Colonic mucosa (tissue), 4 donors: ENCODE measurements at regions not wholly inside any gene's neighbourhood (a gene's known extent, or its start where the extent isn't known, plus 50 kb on each side); places are given as distances from the start of the nearest gene placed in this dataset.
A peak's percentile ranks its signal among the peaks of the same experiment; 100 is the strongest.

Source experiments
- DNase-seq: peaks from one replicate; pipeline ENCODE4 v3.0.0-alpha.2; 2020
- H3K27ac ChIP-seq: fragments of 200-600 bp; one replicate; pipeline ENCODE4 v1.8.0; 2021
- H3K27me3 ChIP-seq: fragments of 200-600 bp; one replicate; pipeline ENCODE4 v1.8.0; 2021
- H3K36me3 ChIP-seq: fragments of 200-600 bp; one replicate; pipeline ENCODE4 v1.8.0; 2021
- H3K4me1 ChIP-seq: fragments of 200-600 bp; one replicate; pipeline ENCODE4 v1.8.0; 2021; ENCODE audit warnings: mild to moderate bottlenecking
- H3K4me3 ChIP-seq: fragments of 200-600 bp; one replicate; pipeline ENCODE4 v1.8.0; 2021
- H3K9ac ChIP-seq, 2 donors: one replicate each; pipeline ENCODE4 v1.7.0; 2013; ENCODE audit warnings: control low read depth in 2 of 2, low read depth in 2 of 2, low read length in 2 of 2
- H3K9me3 ChIP-seq: fragments of 200-600 bp; one replicate; pipeline ENCODE4 v1.8.0; 2021
- intact Hi-C: fragments of 100-400 bp; cut with DNase I; formaldehyde crosslinking; loops from one replicate; pipeline ENCODE4 v1.14.1; 2022
- TF ChIP-seq, protein P1 (sequence below): fragments of 200-600 bp; IDR thresholded peaks from one replicate; pipeline ENCODE4 v1.8.0; 2022; ENCODE audit warnings: antibody characterized with exemption, mild to moderate bottlenecking
- donor health status: healthy.
- donor health status: DM: no; HTN: no; CAD: no.
- donor health status: DM: no; HTN: no; CAD: no.

DNA sequence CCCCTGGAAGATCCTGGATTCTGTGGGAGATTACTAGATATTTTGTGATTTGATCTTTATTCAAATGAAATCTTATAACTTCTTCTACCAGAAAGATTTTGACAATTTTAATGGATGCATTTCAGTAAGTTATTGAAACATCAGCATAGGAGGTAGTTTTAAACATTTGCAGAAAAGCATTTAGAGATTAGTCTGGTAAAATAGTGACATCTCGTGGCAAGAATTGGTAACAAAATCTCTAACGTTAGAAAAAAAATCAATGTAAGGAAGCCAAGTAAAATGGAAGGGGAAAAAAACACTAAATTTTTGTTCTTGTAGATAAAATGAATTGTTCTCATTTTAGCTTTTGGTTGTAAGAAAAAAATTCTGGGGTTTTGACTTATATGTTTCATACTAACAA is 73.3 kb downstream of the TASL start:
- intact Hi-C loops: loop anchor here (10.0 kb wide), 1 partner anchor 230 kb away; no protein-coding TSS in a partner anchor
- TF ChIP-seq, protein P1, sequence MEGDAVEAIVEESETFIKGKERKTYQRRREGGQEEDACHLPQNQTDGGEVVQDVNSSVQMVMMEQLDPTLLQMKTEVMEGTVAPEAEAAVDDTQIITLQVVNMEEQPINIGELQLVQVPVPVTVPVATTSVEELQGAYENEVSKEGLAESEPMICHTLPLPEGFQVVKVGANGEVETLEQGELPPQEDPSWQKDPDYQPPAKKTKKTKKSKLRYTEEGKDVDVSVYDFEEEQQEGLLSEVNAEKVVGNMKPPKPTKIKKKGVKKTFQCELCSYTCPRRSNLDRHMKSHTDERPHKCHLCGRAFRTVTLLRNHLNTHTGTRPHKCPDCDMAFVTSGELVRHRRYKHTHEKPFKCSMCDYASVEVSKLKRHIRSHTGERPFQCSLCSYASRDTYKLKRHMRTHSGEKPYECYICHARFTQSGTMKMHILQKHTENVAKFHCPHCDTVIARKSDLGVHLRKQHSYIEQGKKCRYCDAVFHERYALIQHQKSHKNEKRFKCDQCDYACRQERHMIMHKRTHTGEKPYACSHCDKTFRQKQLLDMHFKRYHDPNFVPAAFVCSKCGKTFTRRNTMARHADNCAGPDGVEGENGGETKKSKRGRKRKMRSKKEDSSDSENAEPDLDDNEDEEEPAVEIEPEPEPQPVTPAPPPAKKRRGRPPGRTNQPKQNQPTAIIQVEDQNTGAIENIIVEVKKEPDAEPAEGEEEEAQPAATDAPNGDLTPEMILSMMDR: peak; percentile 24
- H3K9ac ChIP-seq: no peak overlapping the region
- H3K4me1 ChIP-seq: no peaks in the 10 kb centered on the region
- H3K4me3 ChIP-seq: no peak overlapping the region
- no peaks in the 10 kb centered on the region for H3K27me3 ChIP-seq
- DNase-seq: no peak
- H3K9me3 ChIP-seq: no peaks in the 10 kb centered on the region
- H3K36me3 ChIP-seq: no peaks in the 10 kb centered on the region
- no peak overlapping the region for H3K27ac ChIP-seq

DNA sequence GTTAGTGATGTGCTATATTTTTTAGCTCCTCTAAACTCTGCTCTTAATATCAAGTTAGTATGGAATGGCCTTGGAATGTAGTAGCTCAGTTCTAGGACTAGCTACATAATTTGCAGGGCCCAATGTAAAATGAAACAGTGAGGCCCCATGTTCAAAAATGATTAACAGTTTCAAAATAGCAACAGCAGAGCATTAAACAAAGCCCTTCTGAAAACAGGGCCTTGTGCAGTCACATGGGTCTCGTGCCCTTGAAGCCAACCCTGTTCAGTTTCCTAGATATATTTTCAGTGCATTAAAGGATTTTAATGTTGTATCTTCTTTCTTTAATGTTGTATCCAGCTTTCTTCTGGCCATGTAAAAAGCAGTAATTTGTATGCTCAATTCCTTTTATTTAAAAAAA is 82.1 kb downstream of the TASL start:
- TF ChIP-seq, protein P1: no peak
- Histone ChIP-seq H3K36me3 (no peaks in the 10 kb centered on the region), H3K27ac (no peak overlapping the region), H3K9me3 (no peaks in the 10 kb centered on the region), H3K4me3 (no peak overlapping the region), H3K27me3 (no peaks in the 10 kb centered on the region), H3K9ac (no peak overlapping the region), H3K4me1 (no peaks in the 10 kb centered on the region)
- DNase-seq: no peak
- intact Hi-C loops: no loop called here

DNA sequence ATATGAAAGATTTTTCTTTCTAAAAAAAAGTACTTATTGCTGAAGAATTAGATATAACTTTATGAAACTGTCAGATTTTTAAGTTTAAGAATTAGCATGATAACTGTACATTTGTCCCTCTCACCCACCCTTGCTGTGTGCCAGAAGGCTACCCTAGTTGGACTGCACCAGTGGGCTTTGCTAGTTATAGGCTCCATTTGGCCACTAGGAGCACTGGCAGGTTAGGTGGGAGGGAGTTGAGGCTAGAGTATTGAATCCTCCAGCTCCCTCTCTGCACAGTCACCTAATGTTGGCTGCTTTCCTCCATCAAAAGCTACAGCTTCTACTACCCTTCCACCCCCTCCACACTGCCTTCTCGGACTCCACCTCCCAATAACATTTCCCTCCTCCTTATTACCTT is 84.2 kb downstream of the TASL start:
- no peak for DNase-seq
- Histone ChIP-seq H3K27me3 (no peaks in the 10 kb centered on the region), H3K9me3 (no peaks in the 10 kb centered on the region), H3K4me3 (no peak overlapping the region), H3K36me3 (no peaks in the 10 kb centered on the region), H3K4me1 (no peaks in the 10 kb centered on the region), H3K27ac (no peak overlapping the region), H3K9ac (no peak overlapping the region)
- intact Hi-C loops: no loop called here
- TF ChIP-seq, protein P1: no peak

DNA sequence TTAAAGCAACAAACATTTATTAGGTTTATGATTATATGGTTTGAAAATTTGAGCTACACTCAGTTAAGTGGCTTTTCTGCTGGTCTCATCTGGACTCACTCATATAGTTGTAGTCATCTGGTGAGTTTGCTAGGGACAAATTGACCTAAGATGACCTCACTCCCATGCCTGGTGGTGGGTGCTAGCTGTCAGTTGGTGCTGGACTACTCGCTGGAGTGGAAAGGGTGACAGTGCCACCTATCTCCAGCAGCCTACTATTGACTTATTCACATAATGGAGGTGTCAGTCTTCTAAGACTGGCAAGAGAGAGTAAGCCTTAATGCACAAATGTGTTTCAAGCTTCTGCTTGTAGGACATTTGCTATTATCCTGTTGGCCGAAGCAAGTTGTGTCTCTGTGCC is 88.2 kb downstream of the TASL start:
- Histone ChIP-seq H3K27ac (no peak overlapping the region), H3K9ac (no peak overlapping the region), H3K4me3 (no peak overlapping the region), H3K9me3 (no peaks in the 10 kb centered on the region), H3K27me3 (no peaks in the 10 kb centered on the region), H3K4me1 (no peaks in the 10 kb centered on the region), H3K36me3 (no peaks in the 10 kb centered on the region)
- TF ChIP-seq, protein P1: no peak
- DNase-seq: no peak
- intact Hi-C loops: no loop called here

DNA sequence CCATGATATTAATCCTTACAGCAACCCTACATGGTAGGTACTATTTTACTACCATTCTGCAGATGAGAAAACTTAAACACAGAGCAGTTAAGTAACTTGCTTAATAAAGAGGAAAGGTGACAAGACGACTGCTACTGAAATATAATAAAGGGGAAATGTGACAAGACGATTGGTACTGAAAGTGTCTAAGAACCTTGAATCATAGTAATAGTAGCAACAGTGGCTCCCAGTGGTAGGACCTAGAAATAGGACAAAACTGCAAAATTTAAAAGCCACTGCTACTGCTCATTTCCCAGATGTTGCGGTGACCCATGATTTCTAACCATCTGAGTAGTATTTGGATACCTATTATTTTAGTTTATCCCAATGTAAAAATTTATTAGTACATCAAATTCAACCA is 89.5 kb downstream of the TASL start:
- Histone ChIP-seq H3K27me3 (no peaks in the 10 kb centered on the region), H3K9me3 (no peaks in the 10 kb centered on the region), H3K36me3 (no peaks in the 10 kb centered on the region), H3K27ac (no peak overlapping the region), H3K9ac (no peak overlapping the region), H3K4me1 (no peaks in the 10 kb centered on the region), H3K4me3 (no peak overlapping the region)
- no peak for DNase-seq
- intact Hi-C loops: no loop called here
- TF ChIP-seq, protein P1: no peak

DNA sequence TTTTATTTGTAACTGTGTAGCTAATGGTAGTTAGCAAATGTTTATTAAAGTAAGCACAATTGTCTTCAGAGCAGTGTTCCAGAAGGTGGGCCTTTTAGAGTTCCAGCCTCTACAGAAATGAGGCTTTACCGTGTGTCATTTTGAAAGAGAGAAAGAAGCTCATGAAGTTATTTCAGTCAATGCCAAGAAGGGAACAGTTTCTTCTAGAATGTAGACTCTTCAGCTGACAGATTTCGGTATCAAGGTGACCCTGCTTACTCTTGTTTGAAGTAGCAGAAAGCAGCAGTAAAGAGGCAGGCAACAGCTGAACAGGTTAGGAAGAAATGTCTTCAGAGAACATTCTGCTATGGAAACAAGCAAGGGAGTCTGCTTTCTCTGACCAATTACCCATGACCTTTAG is 93.6 kb downstream of the TASL start:
- DNase-seq: no peak
- Histone ChIP-seq H3K36me3 (no peaks in the 10 kb centered on the region), H3K9ac (no peak overlapping the region), H3K4me3 (no peak overlapping the region), H3K27ac (no peak overlapping the region), H3K9me3 (no peaks in the 10 kb centered on the region), H3K4me1 (no peaks in the 10 kb centered on the region), H3K27me3 (no peaks in the 10 kb centered on the region)
- TF ChIP-seq, protein P1: no peak
- intact Hi-C loops: no loop called here
